Esophagus muscularis mucosa (tissue), 4 donors: ENCODE measurements at regions not wholly inside any gene's neighbourhood (a gene's known extent, or its start where the extent isn't known, plus 50 kb on each side); places are given as distances from the start of the nearest gene placed in this dataset.
"Not testable (repeated sequence)": the region's sequence is repeated elsewhere in the genome, so short reads cannot be mapped to it uniquely, and the experiment has no call there.

Source experiments
- DNase-seq: peaks from one replicate; pipeline ENCODE4 v3.0.0-alpha.2; 2017; ENCODE audit errors: extremely low spot score
- H3K27ac ChIP-seq, 4 donors: fragments of 200-600 bp; sonication (generic); replicated peaks in 1 of 4; 1 replicate in 3 of 4; 2 replicates in 1 of 4; pipeline ENCODE4 v1.5.1; 2016 to 2019; ENCODE audit warnings: mild to moderate bottlenecking in 1 of 4
- H3K27me3 ChIP-seq, 4 donors: fragments of 200-600 bp; sonication (generic); one replicate each; pipeline versions ENCODE4 v1.5.1 to v1.6.0; 2016 to 2019
- H3K36me3 ChIP-seq, 4 donors: fragments of 200-600 bp; sonication (generic); one replicate each; pipeline ENCODE4 v1.5.1; 2016 to 2019
- H3K4me1 ChIP-seq, 4 donors: fragments of 200-600 bp; sonication (generic); one replicate each; pipeline ENCODE4 v1.5.1; 2016 to 2019
- H3K4me3 ChIP-seq, 4 donors: fragments of 200-600 bp; sonication (generic); 1 replicate in 2 of 4; 2 replicates in 2 of 4; pipeline ENCODE4 v1.5.1; 2016 to 2019; ENCODE audit warnings: mild to moderate bottlenecking in 4 of 4, moderate library complexity in 1 of 4
- H3K9me3 ChIP-seq, 4 donors: fragments of 200-600 bp; sonication (generic); 1 replicate in 3 of 4; 2 replicates in 1 of 4; pipeline ENCODE4 v1.5.1; 2016 to 2019
- EP300 ChIP-seq: sonication (generic); formaldehyde crosslinking; IDR thresholded peaks from one replicate; pipeline ENCODE4 v1.6.1; 2017; ENCODE audit warnings: antibody characterized with exemption
- POLR2A ChIP-seq: fragments of 450-650 bp; IDR thresholded peaks from one replicate; pipeline ENCODE4 v1.6.1; 2017; ENCODE audit warnings: antibody characterized with exemption, moderate library complexity, mild to moderate bottlenecking, low read depth
- POLR2AphosphoS5 ChIP-seq, 2 donors: sonication (generic); formaldehyde crosslinking; IDR thresholded peaks; one replicate each; pipeline ENCODE4 v1.6.1; 2017; ENCODE audit warnings: antibody characterized with exemption in 2 of 2
- WGBS: methylation state at CpG from one replicate; pipeline ENCODE4 v1.1.5; 2018; 5-methylcytosine and 5-hydroxymethylcytosine counted together
- intact Hi-C: fragments of 100-400 bp; cut with DNase I; formaldehyde crosslinking; loops from one replicate; pipeline ENCODE4 v1.15.1; 2023
- TF ChIP-seq, protein P1 (sequence below), 3 experiments: fragments of 200-600 bp in 2 of 3; fragments of 450-650 bp in 1 of 3; sonication (generic) in 2 of 3; IDR thresholded peaks; one replicate each; pipeline ENCODE4 v1.5.1; 2017 to 2019; ENCODE audit warnings: antibody characterized with exemption in 3 of 3, mild to moderate bottlenecking in 2 of 3, moderate library complexity in 1 of 3

DNA sequence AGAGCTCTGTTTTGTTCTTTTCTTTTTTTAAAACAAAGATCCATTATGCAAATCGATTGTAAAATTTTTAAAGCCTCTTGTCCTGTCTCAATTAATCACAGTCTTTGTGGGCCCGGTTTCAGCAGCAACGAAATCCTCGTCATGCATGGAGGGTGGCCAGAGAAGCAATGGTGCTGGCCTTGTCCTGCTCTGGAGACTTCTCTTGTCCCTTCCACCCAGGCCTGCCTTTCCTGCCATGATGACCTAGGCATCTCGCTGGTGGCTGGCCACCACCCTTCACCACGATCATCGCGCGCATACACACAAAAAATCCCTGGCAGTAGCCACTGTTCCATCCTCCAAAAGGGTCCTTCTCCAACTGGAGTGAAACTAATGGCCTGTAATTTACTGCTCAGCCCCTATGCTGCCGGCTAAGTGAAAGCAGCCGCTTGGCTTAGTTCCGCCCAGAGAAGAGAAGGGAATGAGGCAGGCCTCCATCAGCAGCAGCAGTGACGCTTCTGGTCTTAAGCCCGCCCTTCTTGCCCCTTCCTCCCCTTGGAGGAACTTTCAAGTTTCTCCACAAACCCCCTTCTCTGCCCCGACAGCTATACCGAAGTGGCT is 309.5 kb downstream of the NPHP4 start:
- 79% methylated on average over 16 of the region's 16 CpGs for WGBS
- intact Hi-C loops = no loop called here
- Histone ChIP-seq H3K27ac (no peak overlapping the region), H3K9me3 (no peaks in the 10 kb centered on the region), H3K4me3 (no peak overlapping the region), H3K27me3 (peaks cover 0 to 50% (median 0%) of the 10 kb centered on the region in 4 donors), H3K36me3 (no peaks in the 10 kb centered on the region), H3K4me1 (peaks cover 0 to 7% (median 2%) of the 10 kb centered on the region in 4 donors)
- TF ChIP-seq, protein P1, sequence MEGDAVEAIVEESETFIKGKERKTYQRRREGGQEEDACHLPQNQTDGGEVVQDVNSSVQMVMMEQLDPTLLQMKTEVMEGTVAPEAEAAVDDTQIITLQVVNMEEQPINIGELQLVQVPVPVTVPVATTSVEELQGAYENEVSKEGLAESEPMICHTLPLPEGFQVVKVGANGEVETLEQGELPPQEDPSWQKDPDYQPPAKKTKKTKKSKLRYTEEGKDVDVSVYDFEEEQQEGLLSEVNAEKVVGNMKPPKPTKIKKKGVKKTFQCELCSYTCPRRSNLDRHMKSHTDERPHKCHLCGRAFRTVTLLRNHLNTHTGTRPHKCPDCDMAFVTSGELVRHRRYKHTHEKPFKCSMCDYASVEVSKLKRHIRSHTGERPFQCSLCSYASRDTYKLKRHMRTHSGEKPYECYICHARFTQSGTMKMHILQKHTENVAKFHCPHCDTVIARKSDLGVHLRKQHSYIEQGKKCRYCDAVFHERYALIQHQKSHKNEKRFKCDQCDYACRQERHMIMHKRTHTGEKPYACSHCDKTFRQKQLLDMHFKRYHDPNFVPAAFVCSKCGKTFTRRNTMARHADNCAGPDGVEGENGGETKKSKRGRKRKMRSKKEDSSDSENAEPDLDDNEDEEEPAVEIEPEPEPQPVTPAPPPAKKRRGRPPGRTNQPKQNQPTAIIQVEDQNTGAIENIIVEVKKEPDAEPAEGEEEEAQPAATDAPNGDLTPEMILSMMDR (IDR thresholded peaks at IDR 0.05) = no peak
- no peak for TF ChIP-seq EP300
- no peak for TF ChIP-seq POLR2A
- no peak for TF ChIP-seq POLR2AphosphoS5 (IDR thresholded peaks at IDR 0.05)
- DNase-seq = no peak

DNA sequence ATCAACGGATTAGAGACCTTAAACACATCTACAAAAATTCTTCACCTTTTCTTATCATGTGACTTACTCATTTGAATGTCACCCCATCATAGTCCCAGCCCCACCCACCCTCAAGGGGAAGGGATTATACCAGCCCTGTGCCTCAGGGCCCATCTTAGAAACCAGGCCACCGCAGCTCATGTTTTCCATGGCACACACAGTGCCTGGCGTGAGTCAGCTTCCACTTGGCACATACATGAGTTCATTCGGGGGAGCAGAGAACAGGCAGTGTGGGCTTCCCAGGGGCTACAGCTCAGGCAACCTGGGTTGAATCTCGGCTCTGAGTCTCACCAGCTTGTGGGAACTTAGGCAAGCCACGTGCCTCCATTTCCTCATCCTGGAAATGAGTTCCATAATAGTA is 310.6 kb downstream of the NPHP4 start:
- Histone ChIP-seq H3K4me3 (no peak overlapping the region), H3K9me3 (no peaks in the 10 kb centered on the region), H3K36me3 (no peaks in the 10 kb centered on the region), H3K27ac (no peak overlapping the region), H3K4me1 (peaks cover 0 to 7% (median 2%) of the 10 kb centered on the region in 4 donors), H3K27me3 (peaks cover 0 to 41% (median 0%) of the 10 kb centered on the region in 4 donors)
- TF ChIP-seq, protein P1 (IDR thresholded peaks at IDR 0.05) = no peak
- TF ChIP-seq POLR2AphosphoS5 (IDR thresholded peaks at IDR 0.05) (no peak), POLR2A (no peak), EP300 (no peak)
- no peak for DNase-seq
- WGBS = 77% methylated on average over 6 of the region's 6 CpGs
- intact Hi-C loops = no loop called here

DNA sequence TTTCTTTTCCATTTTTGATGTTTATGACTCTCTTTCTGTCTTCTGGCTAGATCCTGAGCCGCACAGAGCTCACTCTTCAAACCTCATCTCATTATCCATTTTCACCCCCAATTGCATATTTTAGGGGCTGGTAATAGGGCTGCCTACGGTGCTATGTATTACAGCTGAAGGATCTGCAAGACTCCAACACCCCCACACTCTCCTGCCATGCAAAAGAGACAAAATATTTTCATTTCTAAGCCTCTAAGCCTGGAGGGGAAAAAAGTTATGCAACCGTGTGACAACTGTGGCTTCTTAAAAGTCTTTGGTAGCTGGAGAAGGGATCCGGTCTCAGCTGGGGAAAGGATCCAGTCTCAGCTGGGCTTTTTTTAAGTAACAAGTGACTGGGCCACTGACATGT is 311.6 kb downstream of the NPHP4 start:
- DNase-seq = no peak
- Histone ChIP-seq H3K9me3 (no peaks in the 10 kb centered on the region), H3K27ac (no peak overlapping the region), H3K4me3 (no peak overlapping the region), H3K36me3 (no peaks in the 10 kb centered on the region), H3K4me1 (peaks cover 0 to 5% (median under 1%) of the 10 kb centered on the region in 4 donors), H3K27me3 (peaks cover 0 to 32% (median 0%) of the 10 kb centered on the region in 4 donors)
- TF ChIP-seq, protein P1 (IDR thresholded peaks at IDR 0.05) = no peak
- TF ChIP-seq POLR2AphosphoS5 (IDR thresholded peaks at IDR 0.05) = no peak
- no peak for TF ChIP-seq POLR2A
- TF ChIP-seq EP300 = no peak
- intact Hi-C loops = no loop called here
- 78% methylated on average over 4 of the region's 4 CpGs for WGBS

DNA sequence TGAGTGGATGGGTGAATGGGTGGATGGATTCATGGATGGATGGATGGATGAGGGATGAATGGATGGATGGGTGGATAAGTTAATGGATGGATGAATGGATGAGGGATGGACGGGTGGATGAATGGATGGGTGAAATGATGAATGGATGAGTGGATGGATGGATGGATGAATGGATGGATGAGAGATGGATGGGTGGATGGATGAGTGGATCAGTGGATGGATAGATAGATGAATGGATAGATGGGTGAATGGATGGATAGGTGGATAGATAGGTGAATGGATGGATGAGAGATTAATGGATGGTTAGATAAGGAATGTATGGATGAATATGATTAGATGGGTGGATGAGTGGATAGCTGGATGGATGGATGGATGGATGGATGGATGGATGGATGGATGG is 313.5 kb downstream of the NPHP4 start:
- no peak for DNase-seq
- no peaks in the 10 kb centered on the region for H3K36me3 ChIP-seq
- 67% methylated on average over 1 of the region's 1 CpG for WGBS
- TF ChIP-seq EP300 (no peak), POLR2AphosphoS5 (IDR thresholded peaks at IDR 0.05) (no peak), POLR2A (no peak)
- TF ChIP-seq, protein P1 (IDR thresholded peaks at IDR 0.05) = no peak
- peaks cover 0 to 15% (median 0%) of the 10 kb centered on the region in 4 donors for H3K27me3 ChIP-seq
- H3K4me1 ChIP-seq = no peaks in the 10 kb centered on the region
- intact Hi-C loops = no loop called here
- H3K9me3 ChIP-seq = no peaks in the 10 kb centered on the region
- H3K27ac ChIP-seq = no peak overlapping the region
- H3K4me3 ChIP-seq = no peak overlapping the region

DNA sequence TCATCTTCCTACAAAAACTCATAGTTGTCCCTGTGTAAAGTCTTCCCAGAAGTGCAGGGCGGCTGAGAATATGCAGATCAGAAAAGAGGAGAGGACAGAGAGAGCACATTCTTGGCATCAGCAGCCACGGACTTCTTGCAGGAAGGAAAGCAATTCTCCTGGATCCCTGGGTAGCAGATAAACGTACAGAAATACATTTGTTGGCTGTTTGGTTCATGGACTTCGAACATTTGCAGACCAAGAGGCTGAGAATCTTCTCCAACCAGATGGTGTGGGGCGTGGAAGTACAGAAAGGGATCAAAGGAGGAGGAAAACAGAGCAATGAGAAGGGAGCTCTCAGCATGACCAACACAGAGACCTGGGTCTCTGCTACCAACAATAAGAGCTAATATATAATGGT is 319.9 kb downstream of the NPHP4 start:
- H3K4me3 ChIP-seq, intact Hi-C loops, H3K4me1 ChIP-seq, H3K27ac ChIP-seq, H3K9me3 ChIP-seq, DNase-seq, H3K36me3 ChIP-seq: not testable (repeated sequence)
- WGBS = 36% methylated on average over 5 of the region's 5 CpGs
- peaks cover 0 to 14% (median 0%) of the 10 kb centered on the region in 4 donors for H3K27me3 ChIP-seq
